GM12865 (cell line): ENCODE measurements at regions not wholly inside any gene's neighbourhood (a gene's known extent, or its start where the extent isn't known, plus 50 kb on each side); places are given as distances from the start of the nearest gene placed in this dataset.
A peak's percentile ranks its signal among the peaks of the same experiment; 100 is the strongest.

Source experiments
- DNase-seq: peaks from one replicate; pipeline ENCODE4 v3.0.0; 2010; ENCODE audit warnings: low read depth
- H3K4me3 ChIP-seq: 2 replicates; pipeline ENCODE4 v1.5.1; 2011; ENCODE audit warnings: mild to moderate bottlenecking, low read depth, low read length, control low read depth
- CTCF ChIP-seq: IDR thresholded peaks from 2 replicates; pipeline ENCODE4 v1.5.1; 2011; ENCODE audit warnings: low read length, control low read depth, low read depth, inconsistent platforms; ENCODE audit not compliant: insufficient read depth; ENCODE audit errors: missing control alignments

- H3K4me3 ChIP-seq = no peak overlapping the region
- no peak for DNase-seq
- no peak for TF ChIP-seq CTCF
Measured at GRCh38 chr5:93346301-93346700, 234.7 kb downstream of the NR2F1-AS1 start.

GRCh38 chr5:93343570-93343969 lies 237.4 kb downstream of the NR2F1-AS1 start:
- TF ChIP-seq CTCF = no peak
- no peak overlapping the region for H3K4me3 ChIP-seq
- DNase-seq = peak; percentile 69

- no peak for TF ChIP-seq CTCF
- DNase-seq = peak; percentile 78
- no peak overlapping the region for H3K4me3 ChIP-seq
Measured at GRCh38 chr5:93342563-93343061, 238.4 kb downstream of the NR2F1-AS1 start.

- DNase-seq = no peak
- H3K4me3 ChIP-seq = no peak overlapping the region
- TF ChIP-seq CTCF = no peak
Measured at GRCh38 chr5:93340881-93341280, 240.1 kb downstream of the NR2F1-AS1 start.

GRCh38 chr5:93337138-93337537 lies 243.9 kb downstream of the NR2F1-AS1 start:
- TF ChIP-seq CTCF = no peak
- no peak for DNase-seq
- H3K4me3 ChIP-seq = no peak overlapping the region

GRCh38 chr5:93336330-93337110 lies 244.5 kb downstream of the NR2F1-AS1 start:
- DNase-seq = no peak
- no peak for TF ChIP-seq CTCF
- H3K4me3 ChIP-seq = no peak overlapping the region

GRCh38 chr5:93331863-93332262 lies 249.2 kb downstream of the NR2F1-AS1 start:
- no peak for DNase-seq
- H3K4me3 ChIP-seq = no peak overlapping the region
- no peak for TF ChIP-seq CTCF
